ENCODE measurements at regions not wholly inside any gene's neighbourhood (a gene's known extent, or its start where the extent isn't known, plus 50 kb on each side); places are given as distances from the start of the nearest gene placed in this dataset.

- TF ChIP-seq CTCF (conservative IDR thresholded peaks at IDR 0.05; ENCODE audit: low read depth in 2 of 2) (no peak), CREB1 (CRISPR knock-in tag; IDR thresholded peaks at IDR 0.05; ENCODE audit: low read depth) (no peak), POLR2AphosphoS5 (IDR thresholded peaks at IDR 0.05; ENCODE audit: low read depth) (no peak), EZH2 (IDR thresholded peaks at IDR 0.05; ENCODE audit: low read depth, unreplicated experiment) (no peak), EZH2phosphoT487 (IDR thresholded peaks at IDR 0.05; ENCODE audit: unreplicated experiment) (no peak)
Observed at GRCh38 chr9:90249094-90249493, 393.5 kb downstream of the DIRAS2 start.

All from GM23338 (cell line).